AG08396 (cell line): ENCODE measurements at regions not wholly inside any gene's neighbourhood (a gene's known extent, or its start where the extent isn't known, plus 50 kb on each side); places are given as distances from the start of the nearest gene placed in this dataset.
"Not testable (repeated sequence)": the region's sequence is repeated elsewhere in the genome, so short reads cannot be mapped to it uniquely, and the experiment has no call there.

ENCODE experiments used
- DNase-seq: peaks from one replicate; pipeline ENCODE4 v3.0.0; 2012; ENCODE audit warnings: low spot score, mixed read lengths

DNA sequence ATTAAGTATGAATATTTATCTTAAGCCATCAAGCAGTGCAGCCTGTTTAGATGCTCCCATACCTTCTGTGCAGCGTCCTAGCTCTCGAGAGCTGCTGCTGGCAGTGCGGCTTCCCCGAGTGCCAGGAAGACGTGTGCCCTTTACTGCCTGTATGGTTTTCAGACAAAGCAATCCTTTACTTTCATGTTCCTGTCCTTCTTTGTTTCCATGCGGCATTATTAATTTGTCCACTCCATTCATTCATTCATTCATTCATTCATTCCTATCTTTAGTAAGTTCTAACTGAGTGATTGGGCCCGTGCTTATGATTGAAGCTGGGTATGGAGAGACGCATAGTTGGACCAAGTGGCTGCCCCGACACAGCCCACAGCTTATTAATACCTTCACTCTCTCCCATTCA, 446.6 kb upstream of the HNRNPA3 start:
- DNase-seq: no peak

GRCh38 chr2:176768185-176768584, 444.4 kb upstream of the HNRNPA3 start:
- DNase-seq: no peak

DNA sequence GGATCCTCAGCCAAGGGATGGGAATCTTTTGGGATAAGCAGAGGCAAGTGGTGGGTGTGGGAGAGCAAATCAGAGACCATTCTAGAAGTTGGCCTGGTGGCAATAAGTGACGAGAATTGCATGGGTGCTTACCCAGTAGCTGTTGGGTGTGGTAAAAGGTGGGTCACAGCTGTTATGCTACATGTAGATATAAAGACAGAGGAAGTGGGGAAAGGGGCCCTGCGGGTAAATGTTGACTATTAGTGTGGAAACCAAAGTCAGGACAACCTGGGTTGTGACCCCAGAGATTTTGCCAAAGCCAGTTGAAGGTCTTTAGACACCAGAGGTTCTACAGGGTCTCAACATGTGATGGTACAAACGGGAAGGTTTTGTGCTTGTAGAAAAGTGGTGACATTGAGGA, 443.6 kb upstream of the HNRNPA3 start:
- DNase-seq: no peak

GRCh38 chr2:176769499-176770370, 442.9 kb upstream of the HNRNPA3 start:
- DNase-seq: no peak

GRCh38 chr2:176772816-176773215, 439.8 kb upstream of the HNRNPA3 start:
- DNase-seq: no peak

DNA sequence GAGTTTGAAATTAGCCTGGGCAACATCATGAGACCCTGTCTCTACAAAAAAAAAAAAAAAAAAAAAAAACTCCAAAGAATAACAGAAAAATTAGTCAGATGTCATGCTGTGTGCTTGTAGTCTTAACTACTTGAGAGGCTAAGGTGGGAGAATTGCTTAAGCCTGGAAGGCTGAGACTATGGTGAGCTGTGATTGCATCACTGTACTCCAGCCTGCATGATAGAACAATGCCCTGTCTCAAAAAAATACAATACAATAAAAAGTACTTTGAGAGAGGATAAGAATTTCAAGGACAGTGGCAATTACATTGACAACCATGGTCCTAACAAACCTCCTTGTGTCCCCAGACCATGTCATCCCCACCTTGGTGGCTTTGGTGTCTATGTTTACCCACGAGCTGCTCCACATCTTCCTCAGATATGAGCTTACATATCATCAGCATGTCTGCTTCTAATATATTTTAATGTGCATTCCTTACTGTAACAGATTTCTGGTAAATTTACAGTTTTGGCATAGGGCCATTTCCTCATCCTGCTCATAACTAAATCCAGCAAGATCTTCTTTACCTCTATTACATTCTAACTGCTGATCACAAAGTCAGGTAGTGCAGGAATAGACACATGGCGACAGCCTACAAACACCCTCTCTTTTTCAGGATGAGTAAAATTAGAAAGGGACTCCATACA, 437.7 kb upstream of the HNRNPA3 start:
- DNase-seq: no peak

GRCh38 chr2:176777262-176777661, 435.3 kb upstream of the HNRNPA3 start:
- no peak for DNase-seq

DNA sequence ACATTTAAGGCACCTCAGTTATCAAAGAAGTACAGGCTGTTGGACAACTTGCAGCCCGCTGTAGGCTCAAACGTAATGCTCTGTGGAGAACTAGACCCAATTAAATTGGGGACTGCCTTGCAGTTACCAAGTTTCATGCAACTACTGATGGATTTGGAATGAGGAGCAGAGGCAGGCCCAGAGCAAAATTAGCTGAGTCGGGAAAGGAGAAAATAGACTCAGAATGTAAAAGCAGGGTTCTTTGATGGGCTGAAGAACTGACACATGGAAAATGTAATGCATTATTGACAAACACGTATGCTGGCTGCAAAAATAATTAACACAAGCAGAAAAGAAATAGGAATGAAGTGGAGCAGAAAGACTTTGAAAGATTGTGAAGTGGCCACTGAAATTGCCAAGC, 432.7 kb upstream of the HNRNPA3 start:
- DNase-seq: no peak

- DNase-seq: no peak
These were observed 432.2 kb upstream of the HNRNPA3 start for GRCh38 chr2:176780348-176780747.

- DNase-seq: no peak
These were observed 430.9 kb upstream of the HNRNPA3 start for GRCh38 chr2:176781570-176782217.

DNA sequence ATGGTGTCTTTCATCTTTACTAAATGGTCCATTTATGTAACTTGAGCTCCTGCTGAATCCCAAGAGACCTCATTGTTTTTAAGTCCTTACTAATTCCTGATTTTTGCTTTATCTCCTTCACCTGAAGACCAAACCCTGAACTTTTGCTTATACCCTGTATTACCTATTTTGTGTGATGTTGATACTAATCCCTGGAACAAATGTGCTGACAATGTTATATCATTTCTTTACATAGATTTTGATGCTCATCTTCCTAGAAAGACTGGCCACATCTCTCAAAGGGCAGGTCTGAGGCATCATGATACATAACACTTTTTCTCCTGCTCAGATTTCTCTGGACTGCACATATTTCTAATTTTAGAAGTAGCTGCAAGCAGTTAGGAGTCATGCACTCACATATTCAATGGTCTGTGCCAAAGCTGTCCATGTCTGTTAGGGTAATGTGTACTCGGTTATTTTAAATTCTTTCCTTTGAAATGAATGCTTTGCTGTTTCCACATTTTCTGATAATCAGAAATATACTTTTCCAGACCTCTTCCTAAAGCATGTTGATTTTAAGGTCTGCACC, 427.9 kb upstream of the HNRNPA3 start:
- DNase-seq: no peak

DNA sequence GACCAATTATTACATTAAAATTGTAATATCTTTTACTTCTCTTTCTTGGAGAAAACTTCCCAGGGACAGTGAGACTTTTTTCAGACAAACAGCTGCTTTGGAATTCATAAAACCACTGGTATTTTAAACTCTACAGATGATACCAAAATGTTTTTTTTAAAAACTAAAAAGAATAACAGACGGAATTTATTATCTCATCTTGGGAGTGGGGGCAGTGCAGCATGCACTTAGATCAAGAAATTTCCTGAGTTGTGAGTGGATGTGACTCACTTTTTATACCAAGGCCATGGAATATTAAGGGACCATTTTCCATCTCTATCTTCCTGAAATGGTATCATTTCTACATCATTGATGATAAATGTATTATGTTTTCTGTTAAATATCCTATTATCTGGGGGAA, 422.8 kb upstream of the HNRNPA3 start:
- no peak for DNase-seq

DNA sequence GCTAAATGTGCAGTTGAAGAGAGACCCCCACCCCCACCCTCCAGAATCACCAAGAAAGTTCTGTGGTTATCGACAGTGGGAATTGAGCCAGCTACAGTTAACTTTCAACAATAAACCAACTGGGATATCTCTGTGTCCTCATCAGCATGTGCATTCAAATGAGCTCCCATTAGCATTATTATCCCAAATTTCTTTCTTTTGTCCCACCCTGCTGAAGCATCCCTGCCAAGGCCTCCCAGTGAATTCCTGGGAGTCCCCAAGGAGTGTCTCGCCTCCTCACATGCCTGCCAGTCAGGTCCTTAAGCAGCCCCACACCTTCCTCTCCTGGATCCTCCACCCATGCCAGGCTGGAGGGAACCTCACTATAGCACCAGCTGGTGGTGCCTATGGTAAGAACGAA, 422.1 kb upstream of the HNRNPA3 start:
- DNase-seq: no peak

DNA sequence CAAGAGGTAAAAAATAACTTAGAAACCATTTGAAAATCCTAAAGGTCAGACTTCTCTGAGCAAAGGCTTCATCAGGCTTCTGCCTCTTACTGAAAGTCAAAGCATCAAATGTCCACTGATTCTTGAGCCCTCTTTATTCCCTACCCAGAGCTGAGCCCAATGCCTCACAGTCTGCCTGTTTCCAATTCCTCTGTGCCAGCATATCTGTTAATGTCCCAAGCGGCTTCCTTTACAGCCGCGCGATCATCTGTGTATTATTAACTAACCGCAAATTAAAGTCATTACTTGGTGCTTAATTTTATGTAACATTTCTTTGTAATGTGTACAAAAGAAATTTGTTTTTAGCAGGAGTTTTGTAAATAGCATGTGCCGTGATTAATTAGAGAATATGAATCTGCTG, 418.8 kb upstream of the HNRNPA3 start:
- DNase-seq: no peak

DNA sequence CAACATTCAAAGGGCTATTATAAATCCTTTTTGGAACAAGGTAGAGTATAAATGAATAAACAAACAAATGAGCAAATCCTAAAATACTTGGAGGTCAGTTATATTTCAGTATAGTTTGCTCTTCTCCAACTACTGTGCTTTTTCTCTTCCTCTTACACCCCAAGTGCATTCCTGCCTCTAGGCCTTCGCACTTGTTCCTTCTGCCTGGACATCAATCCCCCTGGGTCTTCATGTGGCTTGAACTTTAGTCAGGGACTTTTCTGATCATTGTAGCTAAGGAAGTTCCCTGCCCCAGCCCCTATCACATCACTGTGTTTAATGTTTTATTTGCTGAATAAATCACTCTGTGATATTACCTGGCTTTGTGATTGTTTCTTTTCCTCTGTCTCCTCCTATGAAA, 418.2 kb upstream of the HNRNPA3 start:
- DNase-seq: no peak

- no peak for DNase-seq
These were observed 416.8 kb upstream of the HNRNPA3 start for GRCh38 chr2:176795823-176796222.

DNA sequence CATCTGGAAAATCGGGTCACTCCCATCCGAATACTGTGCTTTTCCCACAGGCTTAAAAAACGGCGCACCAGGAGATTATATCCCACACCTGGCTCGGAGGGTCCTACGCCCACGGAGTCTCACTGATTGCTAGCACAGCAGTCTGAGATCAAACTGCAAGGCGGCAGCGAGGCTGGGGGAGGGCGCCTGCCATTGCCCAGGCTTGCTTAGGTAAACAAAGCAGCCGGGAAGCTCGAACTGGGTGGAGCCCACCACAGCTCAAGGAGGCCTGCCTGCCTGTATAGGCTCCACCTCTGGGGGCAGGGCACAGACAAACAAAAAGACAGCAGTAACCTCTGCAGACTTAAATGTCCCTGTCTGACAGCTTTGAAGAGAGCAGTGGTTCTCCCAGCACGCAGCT, 415.9 kb upstream of the HNRNPA3 start:
- DNase-seq: not testable (repeated sequence)

DNA sequence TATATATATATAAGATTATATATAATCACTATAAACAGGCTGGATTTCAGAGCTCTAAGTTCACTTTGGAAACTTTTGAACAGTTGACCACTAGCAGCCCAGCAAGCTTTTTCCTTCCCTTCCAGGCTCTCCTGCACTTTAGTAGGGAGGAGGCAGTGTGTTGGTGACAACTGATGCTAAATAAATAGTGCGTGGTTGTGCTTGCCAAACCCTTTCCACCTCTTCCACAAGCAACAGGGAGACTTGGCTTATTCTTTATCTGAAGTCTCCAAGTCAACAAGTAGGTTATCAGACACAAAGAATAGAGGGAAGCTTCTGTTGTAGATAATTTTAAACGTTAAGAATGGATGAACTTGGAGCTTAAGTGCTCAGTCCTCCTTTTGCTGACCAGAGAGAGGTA, 408.2 kb upstream of the HNRNPA3 start:
- DNase-seq: no peak

DNA sequence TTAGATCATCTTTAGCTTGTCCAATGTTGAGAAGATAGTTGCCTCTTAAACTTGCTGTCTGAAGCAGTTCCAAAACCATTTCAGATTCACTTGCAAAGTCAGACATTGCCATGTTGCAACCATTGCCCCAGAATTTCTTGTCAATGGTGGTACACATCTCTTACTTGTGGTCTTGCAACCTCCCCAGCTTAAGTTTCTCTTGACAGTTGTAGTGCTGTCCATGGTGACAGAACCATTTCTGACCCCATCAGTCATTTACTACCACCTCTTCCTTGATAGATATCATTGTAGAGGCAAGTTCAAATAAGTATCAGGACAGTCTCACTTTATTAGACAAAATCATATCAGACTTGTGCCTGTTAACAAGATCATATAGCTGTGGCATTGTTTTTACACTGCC, 407.2 kb upstream of the HNRNPA3 start:
- no peak for DNase-seq

DNA sequence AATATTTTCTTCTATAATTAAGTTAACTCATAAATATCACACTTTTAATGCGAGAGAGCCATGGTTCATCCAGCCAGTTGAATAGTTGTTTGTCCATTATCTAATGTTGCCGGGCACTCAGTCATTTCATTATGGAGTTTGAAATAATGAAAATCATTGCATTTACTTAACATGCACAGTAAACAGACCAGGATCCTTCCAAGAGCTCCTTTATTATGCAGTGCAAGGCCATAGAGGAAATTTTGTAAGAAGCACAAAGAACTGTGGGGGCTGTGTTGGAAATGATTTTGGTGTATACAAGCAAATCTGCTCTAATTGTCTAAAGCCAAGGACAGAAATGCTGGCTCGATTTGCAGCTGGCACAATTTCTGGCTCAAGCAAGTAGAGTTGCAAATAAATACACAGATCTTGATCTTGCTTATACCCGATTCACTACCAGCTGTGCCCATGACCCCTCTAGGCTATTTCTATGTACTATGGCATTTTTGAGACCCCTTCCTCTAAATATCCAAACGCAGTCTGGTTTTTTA, 400.3 kb upstream of the HNRNPA3 start:
- no peak for DNase-seq

DNA sequence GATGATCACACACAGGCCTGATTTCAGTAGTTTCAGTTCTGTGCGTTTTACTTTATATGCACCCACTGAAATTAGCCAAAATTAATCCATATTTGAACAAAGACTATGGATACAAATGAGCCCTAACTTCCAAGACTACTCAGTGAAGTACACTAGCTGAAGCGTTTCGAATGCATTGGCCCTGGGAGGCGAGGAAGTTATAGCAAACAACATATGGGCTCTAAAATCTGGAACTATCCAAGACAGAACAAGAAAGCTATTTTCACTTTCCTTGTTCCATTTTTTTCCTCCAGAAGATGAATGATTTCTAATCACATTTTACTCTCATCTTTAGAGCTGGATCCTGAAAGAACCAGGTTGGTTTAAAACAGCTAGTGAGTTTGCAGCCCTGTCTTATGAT, 399.4 kb upstream of the HNRNPA3 start:
- no peak for DNase-seq

GRCh38 chr2:176813621-176814049, 399.0 kb upstream of the HNRNPA3 start:
- no peak for DNase-seq
